8988T (cell line): ENCODE measurements at regions not wholly inside any gene's neighbourhood (a gene's known extent, or its start where the extent isn't known, plus 50 kb on each side); places are given as distances from the start of the nearest gene placed in this dataset.
"Not testable (repeated sequence)": the region's sequence is repeated elsewhere in the genome, so short reads cannot be mapped to it uniquely, and the experiment has no call there.

Experiments used
- DNase-seq: peaks from one replicate; pipeline ENCODE4 v3.0.0; 2011

DNA sequence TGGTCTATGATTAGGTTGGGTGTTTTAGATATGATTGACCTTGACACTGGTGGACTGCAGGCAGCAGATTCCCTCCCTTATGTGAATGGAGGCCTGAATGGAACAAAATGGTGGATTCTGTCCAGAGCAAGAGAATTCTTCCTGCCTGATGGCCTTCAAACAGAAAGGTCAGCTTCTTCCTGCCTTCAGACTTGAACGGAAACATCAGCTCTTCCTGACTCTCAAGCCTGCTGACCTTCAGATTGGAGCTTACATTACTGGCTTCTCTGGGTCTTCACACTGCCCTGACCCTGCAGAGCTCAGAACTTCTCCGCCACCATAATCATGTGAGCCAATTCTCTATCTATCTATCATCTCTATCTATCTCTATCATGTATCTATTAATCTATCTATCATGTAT lies 111.6 kb downstream of the RAMP3 start:
- no peak for DNase-seq

DNA sequence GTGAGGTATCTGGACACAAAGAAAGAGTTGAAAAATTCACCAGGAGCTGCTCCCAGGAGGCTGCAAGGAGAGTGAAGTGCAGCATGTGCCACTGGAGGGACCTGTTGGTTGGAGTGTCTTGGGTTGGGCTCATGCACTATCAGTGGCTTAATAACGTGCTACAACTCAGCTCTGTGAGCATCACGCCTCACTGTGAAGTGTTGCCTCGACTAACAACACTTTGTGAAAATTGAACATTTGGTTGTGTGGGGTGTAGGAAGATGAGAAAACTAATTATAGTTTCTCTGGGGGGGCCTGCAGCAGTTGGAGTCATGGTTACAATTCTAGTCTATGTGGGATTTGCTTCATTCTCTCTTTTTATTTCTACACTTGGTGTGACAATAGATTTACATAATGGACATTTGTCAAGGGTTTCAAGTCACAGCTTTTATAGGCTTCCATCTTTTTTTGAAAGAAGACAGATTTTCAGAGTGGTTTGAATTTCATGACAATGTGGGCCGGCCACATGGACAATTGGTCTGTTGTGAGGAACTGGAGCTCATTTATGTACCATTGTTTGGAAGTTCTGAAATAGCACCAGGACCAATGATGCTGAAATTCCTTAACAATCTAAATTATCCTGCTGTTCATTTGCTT lies 121.3 kb downstream of the RAMP3 start:
- DNase-seq: no peak

DNA sequence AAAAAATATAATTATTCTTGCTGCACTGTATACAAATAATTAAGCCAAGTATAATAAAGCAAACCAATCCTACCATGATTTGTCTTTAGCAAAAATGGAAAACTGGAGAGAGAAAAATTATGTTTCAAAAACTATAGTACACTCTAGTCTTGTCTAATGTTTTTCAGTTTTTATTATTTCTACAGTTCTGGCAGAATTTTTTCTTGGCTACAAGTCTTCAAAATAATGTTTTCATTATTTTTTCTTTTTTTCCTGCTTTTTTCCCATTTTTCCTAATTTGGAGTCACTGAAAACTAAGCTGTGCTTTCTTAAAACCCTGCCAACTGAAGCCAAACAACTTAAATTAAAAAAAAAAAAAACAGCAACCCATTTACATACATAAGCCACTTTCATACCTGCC lies 132.0 kb downstream of the RAMP3 start:
- not testable (repeated sequence) for DNase-seq

DNA sequence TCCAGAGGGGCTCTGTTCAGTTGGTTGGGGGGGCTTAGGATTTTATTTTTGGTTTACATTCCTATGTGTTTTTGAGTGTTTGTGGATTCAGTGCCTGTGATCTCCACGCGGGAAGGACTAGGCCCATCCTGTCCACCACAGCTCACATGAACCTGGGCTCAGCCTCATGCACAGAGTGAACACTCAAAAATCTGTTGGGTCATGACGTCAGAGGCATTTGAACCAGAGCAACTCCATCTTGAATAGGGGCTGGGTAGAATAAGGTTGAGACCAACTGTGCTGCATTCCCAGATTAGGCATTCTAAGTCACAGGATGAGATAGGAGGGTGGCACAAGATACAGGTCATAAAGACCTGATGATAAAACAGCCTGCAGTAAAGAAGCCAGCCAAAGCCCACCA lies 133.3 kb downstream of the RAMP3 start:
- no peak for DNase-seq

DNA sequence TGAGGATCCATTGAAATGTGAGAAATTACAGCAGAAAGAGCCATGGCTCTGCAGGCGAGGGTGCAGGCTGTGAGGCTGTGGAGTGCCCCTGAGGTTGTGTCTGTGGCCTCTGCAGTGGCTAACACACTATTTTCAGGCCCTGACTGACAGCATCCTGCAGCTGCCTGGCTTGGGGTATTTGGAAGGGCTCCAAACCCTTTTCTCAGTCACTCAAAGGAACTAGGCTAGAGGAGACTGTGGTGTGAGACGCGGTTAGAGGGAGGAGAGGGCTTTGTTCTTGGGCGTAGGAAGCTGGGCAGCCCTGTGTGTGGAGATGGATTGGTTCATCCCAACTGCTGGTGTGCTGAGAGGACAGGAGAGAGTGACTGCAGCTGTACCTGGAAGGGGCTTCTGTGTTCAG lies 134.9 kb downstream of the RAMP3 start:
- no peak for DNase-seq

DNA sequence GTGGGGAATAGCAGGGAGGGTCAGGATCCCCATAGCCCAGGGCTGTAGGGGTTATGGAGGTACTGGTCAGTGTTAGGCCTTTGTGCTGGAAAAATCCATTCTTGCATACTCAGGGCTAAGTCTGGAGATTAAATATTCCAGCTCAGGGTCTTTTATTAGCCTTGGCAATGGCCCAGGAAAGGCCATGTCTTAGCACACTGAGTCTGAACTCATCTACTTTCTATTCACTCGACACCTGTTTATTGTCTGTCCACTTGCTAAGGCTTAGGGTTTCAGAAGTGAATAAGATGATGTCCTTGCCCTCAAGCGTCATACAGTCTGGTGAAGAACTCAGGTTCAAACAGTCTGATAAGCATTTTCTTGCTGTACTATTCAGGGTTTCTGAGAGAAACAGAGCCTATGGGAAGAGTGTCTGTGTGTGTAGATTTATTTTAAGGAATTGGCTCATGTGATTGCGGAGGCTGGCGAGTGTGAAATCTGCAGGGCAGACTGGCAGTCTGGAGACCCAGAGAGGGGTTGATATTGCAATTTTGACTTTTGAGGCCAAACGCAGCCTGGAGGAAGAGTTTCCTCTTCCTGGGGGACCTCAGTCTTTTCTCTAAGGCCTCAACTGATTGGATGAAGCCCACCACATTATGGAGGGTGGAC lies 135.8 kb downstream of the RAMP3 start:
- no peak for DNase-seq

DNA sequence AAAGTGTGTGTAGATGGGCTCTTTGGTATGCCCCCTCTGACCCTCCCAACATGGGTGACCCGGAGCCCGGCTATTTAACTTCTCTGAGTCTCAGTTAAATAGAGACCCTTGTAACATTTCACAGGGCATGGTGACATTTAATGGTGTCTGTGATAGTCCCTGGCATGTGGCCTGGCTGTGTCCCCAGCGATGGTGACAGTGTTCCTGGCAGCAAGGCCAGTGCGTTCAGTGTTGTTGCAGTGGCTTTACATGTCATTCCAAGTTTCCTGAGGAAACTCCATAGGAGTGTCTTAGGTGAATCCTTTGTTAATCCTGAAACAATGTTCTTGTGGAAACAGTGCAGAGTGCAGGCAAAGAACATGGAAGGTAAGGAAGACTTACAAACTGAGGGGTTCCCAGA lies 137.0 kb downstream of the RAMP3 start:
- no peak for DNase-seq

DNA sequence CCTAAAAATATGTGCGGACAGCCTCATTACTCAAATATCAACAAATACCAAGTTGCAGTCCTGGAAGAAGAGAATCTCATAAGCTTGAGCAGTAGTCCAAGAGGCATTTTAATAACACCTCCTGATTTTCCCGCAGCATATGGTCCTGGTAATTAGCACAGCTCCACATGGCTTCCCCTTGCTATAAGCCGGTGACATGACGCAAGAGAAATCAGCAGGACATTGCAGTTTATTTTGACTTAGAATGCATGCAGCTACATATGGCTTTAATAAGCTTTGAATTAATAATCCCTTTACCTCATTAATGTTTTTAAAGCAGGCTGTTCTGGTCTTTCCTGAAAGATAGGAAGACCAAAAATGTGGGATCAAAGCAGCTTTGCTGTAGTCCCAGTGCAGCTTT lies 137.6 kb downstream of the RAMP3 start:
- no peak for DNase-seq

DNA sequence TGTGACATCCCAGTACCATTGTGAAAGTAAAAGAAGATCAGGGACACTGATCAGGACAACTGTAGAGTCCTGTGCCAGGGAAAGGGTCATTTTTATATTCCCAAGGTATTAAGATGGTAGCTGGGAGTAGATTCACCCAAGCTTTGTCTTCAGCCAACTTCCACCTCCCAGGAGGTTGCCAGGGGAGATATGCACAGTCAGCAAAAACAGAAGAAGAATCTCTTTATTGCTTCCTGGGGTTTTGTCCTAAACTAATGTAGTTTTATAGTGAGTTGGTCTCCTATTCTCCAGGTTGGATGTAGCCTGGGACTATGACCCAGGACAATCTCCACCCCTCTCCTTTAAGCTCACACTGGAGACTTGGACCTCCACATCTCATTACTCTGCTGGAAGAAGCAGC lies 139.2 kb downstream of the RAMP3 start:
- no peak for DNase-seq

DNA sequence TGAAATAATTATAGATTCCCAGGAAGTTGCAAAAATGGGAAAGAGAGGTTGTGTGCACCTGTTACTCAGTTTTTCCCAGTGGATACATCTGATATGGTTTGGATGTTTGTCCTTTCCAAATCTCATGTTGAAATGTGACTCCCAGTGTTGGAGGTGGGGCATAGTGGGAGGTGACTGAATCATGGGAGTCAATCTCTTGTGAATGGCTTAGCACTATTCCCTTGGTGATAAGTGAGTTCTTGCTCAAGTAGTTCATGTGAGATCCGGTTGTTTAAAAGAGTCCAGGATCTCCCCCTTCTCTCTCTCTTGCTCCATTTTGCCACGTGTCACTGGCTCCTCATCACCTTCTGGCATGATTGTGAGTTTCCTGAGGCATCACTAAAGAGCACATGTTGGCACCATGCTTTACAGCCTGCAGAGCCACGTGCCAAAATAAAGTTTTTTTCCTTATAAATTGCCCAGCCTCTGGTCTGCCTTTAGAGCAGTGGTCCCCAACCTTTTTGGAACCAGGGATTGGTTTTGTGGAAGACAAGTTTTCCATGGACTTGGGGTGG lies 149.2 kb downstream of the RAMP3 start:
- DNase-seq: no peak

DNA sequence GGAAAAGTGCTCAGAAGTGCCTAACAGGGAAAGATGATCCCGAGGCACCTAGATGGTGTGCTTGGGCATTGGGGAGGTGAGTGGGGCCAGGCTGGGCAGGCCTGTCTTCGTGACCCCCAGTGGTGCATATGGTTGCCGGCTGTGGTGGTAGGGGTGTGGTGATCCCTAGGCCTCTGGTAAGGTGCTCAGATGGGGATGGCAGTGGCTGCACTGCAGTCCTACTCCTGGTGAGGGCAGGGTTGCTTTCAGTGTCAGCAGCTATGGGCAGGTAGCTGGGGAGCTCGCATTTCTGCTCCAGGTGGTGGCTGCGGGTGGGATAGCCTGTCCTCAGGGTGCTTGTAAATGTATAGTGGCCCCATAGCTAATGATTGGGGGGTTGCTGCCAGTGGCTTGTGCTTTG lies 154.0 kb downstream of the RAMP3 start:
- DNase-seq: no peak

DNA sequence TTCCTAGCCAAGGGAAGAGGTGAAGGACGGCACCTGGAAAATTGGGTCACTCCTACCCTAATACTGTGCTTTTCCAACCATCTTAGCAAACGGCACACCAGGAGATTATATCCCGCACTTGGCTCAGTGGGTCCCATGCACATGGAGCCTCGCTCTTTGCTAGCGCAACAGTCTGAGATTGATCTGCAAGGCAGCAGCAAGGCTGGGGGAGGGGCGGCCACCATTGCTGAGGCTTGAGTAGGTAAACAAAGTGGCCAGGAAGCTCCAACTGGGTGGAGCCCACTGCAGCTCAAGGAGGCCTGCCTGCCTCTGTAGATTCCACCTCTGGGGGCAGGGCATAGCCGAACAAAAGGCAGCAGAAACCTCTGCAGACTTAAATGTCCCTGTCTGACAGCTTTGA lies 157.9 kb downstream of the RAMP3 start:
- DNase-seq: not testable (repeated sequence)

DNA sequence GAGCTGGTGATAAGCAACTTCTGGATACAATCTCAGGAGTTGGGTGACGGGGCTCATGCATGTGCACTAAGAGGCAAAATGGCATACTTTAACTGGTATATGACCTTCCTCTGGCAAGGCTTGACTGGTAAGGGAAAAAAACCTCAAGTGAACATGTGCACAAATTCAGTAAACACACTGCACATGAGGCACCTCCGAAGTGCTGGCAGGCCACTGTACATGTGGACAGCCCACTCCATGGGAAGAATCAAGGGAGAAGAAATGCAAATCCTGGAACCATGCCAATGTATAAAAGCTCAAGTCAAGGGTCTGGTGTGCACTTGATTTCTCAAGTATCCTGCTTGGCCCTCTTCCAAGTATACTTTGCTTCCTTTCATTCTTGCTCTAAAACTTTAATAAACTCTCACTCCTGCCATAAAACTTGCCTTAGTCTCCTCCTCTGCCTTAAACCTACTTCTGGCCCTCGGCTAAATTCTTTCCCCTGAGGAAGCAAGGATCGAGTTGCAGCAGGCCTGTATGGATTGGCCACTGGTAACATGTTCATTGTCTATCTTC lies 167.2 kb downstream of the RAMP3 start:
- DNase-seq: no peak

DNA sequence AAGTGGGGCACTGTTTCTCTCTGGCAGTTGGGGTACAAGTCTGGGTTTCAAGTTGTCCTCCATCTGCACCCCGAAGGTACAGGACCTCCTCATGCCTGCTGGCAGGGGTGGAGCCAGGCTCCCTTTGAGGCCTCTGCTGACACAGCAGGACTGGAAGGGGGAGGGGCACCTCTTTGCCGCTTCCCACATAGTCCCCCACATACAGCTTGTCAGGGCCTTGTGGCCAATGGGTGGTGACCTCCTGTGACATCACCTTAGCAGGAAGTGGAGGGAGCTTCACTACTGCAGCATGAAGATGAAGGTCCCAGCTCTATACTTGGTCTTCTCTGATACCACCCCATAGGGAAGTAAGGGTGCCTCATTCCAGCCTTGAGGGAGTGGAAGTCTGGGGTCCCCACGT lies 167.8 kb downstream of the RAMP3 start:
- DNase-seq: no peak

DNA sequence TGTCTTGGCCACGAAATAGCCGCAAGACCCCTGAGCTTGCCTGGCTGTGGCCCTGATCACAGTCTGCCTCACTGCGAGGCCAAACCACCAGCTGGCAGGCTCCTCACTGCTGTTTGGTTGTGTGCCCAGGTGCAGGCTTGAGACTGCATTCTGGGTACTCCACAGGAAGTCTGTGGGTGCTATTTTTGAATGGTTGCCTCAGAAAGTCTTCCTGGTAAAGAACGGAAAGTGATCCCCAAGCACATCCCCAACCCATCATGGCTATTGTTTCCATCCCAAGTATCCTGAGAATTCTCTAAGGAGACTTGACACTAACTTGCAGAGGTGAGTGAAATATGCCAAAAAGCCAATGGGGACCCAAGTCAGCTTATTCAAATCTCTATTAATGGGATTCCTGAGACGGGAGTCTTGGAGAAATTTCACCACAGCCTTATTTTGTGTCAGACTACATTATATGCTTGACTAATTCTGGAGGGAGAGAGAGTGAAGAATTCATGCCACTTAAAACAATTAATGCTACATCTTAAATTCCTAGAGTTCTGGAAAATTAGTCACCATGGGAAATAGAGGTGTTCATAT lies 170.9 kb downstream of the RAMP3 start:
- DNase-seq: no peak

DNA sequence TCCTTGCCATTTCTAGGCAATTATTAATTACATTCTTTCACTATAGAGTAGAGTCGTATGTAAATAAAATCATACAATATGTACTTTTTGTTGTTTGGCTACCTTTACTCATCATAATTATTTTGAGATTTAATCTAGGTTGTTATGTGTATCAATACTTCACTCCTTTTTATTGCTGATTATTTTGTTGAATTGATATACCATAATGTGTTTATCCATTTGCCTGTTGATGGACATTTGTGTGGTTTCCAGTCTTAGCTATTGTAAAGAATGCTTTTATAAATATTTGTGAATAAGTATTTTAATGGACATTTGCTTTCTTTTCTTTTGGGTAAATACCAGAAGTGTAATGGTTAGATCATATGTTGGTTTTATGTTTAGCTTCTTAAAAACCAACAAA lies 174.0 kb downstream of the RAMP3 start:
- no peak for DNase-seq

DNA sequence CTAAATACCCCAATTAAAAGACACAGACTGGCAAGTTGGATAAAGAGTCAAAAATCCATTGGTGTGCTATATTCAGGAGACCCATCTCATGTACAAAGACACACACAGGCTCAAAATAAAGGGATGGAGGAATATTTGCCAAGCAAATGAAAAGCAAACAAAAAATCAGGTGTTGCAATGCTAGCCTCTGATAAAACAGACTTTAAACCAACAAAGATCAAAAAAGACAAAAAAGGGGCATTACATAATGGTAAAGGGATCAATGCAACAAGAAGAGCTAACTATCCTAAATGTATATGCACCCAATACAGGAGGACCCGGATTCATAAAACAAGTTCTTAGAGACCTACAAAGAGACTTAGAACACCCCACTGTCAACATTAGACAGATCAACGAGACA lies 177.4 kb downstream of the RAMP3 start:
- DNase-seq: not testable (repeated sequence)

DNA sequence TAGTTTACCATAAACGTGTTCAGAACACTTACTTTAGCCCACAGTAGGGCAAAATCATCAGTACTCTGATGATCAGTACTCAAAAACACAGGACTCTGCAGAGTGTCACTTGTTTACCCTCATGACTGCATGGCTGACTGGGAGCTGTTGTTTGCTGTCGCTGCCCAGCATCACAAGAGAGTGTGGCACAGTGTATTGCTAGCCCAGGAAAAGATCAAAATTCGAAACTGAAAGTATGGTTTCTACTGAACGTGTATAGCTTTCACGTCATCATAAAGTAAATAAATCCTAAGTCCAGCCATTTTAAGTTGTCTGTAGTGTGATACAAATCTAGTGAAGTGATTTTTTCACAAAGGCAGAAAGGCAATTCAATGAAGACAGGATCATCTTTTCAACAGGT lies 184.6 kb downstream of the RAMP3 start:
- no peak for DNase-seq

DNA sequence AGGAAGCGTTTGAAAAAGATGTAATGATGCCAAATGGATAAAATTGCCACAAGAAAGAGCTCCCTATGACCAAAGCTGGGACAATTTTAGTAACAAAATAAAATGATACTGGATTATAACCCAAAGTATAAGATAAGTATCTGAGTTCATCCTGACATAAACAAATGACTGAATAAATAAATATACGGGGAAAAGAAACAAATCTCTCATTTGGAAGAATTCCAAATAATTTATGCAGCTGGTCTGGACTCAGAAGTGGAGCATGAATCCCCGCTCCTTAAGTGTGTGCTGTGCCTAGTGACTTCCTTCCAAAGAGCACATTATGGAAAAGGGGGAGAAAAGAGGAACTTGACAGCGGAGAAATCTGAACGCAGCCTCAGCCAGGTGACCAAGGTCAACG lies 186.2 kb downstream of the RAMP3 start:
- no peak for DNase-seq

DNA sequence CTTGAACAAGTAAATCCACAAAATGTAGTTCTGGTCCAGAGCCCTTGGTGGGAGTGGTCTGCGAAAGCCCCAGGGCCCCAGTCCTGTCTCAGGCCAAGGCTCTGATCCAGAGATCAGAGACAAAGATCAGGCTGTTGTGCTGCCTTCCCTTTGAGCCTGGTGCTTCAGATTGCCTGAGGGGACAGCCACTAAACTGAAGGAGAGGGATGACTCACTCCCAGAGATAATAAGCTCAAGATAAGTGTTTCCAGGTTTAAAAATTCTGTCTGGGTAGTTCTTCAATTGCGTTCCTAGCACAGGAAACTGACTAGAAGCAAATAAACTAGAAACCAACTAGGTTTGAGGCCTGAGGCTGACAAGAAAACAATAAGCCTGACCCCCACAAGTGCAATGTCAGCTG lies 190.2 kb downstream of the RAMP3 start:
- no peak for DNase-seq

DNA sequence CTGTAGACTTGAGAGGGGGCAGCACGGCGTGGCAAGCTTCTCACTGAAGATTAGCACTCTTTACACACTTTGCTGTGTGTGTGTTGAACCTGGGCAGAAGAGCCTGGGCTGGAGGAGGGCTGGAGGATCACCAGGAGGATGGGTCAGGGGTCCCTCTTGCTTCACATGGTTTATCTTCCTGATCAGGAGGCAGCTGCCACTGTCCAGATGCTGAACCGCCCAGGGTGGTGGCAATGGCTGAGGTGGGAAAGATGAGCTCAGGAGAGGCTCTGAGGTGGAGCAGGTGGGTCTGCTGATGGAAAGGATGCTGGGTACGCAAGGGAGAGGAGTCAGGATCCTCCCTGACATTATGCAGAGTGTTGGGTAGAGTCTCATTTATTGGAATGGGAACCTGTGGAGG lies 191.5 kb downstream of the RAMP3 start:
- no peak for DNase-seq

DNA sequence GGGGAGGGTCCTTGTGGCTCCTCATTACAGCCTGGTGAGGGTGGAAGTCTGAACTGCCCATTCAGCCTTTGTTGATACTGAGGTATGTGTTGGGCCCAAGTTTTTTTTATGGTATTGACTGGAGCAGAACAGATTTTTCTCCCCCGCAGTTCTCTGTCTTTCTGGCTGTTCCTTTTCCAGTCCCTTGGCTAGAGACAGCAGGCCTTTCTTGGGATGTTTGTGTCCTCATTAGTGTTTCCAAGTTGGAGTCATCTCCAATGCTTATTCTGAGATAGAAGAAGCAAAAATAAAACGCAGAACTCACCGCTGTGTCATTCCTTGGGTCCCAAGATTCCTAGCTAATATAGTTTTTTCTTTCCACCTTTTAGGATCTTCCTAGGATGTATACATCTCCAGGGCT lies 193.3 kb downstream of the RAMP3 start:
- DNase-seq: no peak

DNA sequence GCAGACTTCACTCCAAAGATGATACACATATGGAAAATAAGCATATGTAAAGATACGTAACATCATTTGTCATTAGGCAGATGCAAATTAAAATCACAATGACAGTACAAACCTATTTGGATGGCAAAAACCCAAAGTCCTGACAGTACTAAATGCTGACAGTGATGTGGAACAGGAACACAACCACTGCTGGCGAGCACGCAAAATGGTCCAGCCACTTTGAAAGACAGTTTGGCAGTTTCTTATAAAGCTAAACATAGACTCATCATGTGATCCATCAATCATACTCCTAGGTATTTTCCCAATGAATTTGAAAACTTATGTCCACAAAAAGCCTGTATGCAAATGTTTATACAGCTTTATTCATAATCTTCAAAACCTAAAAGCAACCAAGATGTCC lies 200.7 kb downstream of the RAMP3 start:
- DNase-seq: no peak

DNA sequence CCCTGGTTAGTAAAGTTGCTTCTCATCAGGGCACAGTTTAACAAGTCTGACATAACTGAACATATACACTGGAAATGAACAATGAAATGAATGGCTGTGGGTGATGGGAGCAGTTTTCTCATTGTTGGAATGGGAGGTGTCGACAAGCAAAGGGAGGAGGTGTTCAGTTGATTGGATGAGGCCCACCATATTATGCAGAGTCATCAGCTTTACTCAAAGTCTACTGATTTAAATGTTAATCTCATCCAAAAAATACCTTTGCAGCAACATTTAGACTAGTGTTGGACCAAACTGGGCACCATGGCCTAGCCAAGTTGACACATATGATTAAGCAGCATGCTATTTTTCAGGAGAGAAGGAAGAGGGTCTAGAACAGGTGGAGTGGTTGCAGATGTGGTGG lies 201.7 kb downstream of the RAMP3 start:
- DNase-seq: no peak
